Neural cell (in vitro differentiated cells): ENCODE measurements at regions not wholly inside any gene's neighbourhood (a gene's known extent, or its start where the extent isn't known, plus 50 kb on each side); places are given as distances from the start of the nearest gene placed in this dataset.

Source experiments
- H2AFZ ChIP-seq: fragments of 200-600, 300-800 bp; sonication (generic), shearing (Covaris generic); 2 replicates; pipeline ENCODE4 v1.6.0; 2014; ENCODE audit warnings: low read depth, mild to moderate bottlenecking, antibody characterized with exemption, low read length, moderate library complexity
- H3F3A ChIP-seq: fragments of 200-600 bp; shearing (Covaris generic); 2 replicates; pipeline ENCODE4 v1.6.1; 2016; ENCODE audit warnings: mild to moderate bottlenecking, moderate library complexity, mixed read lengths, antibody characterized with exemption, low read length; ENCODE audit not compliant: insufficient read depth, poor library complexity, severe bottlenecking
- H3K27ac ChIP-seq: fragments of 200-600, 300-800 bp; sonication (generic), shearing (Covaris generic); 2 replicates; pipeline ENCODE4 v1.5.1; 2014; ENCODE audit warnings: mild to moderate bottlenecking, low read length, moderate library complexity
- H3K27me3 ChIP-seq: fragments of 300-800, 200-600 bp; sonication (generic), shearing (Covaris generic); 2 replicates; pipeline ENCODE4 v1.6.0; 2014; ENCODE audit warnings: mild to moderate bottlenecking, low read depth, low read length, moderate library complexity; ENCODE audit not compliant: insufficient read depth
- H3K36me3 ChIP-seq: fragments of 300-800, 200-600 bp; sonication (generic), shearing (Covaris generic); 2 replicates; pipeline ENCODE4 v1.5.1; 2014; ENCODE audit warnings: mild to moderate bottlenecking, antibody characterized with exemption, low read length, moderate library complexity; ENCODE audit not compliant: insufficient read depth
- H3K4me2 ChIP-seq: fragments of 300-800, 200-600 bp; sonication (generic), shearing (Covaris generic); 2 replicates; pipeline ENCODE4 v1.6.0; 2014; ENCODE audit warnings: mild to moderate bottlenecking, low read length
- H3K4me3 ChIP-seq: fragments of 300-800, 200-600 bp; sonication (generic), shearing (Covaris generic); 2 replicates; pipeline ENCODE4 v1.5.1; 2014; ENCODE audit warnings: mild to moderate bottlenecking, low read length, moderate library complexity
- H3K79me2 ChIP-seq: fragments of 200-600 bp; shearing (Covaris generic); replicated peaks from 2 replicates; pipeline ENCODE4 v1.6.0; 2014; ENCODE audit warnings: mild to moderate bottlenecking, low read length, moderate library complexity; ENCODE audit not compliant: insufficient read depth
- H3K9ac ChIP-seq: fragments of 300-800, 200-600 bp; sonication (generic), shearing (Covaris generic); 2 replicates; pipeline ENCODE4 v1.6.1; 2016; ENCODE audit warnings: mild to moderate bottlenecking, low read length, mixed read lengths
- H3K9me2 ChIP-seq: fragments of 200-600 bp; shearing (Covaris generic); 2 replicates; pipeline ENCODE4 v1.6.1; 2016; ENCODE audit warnings: mild to moderate bottlenecking, low read length, mixed read lengths; ENCODE audit not compliant: insufficient read depth
- H3K9me3 ChIP-seq: fragments of 200-600, 300-800 bp; sonication (generic), shearing (Covaris generic); 2 replicates; pipeline ENCODE4 v1.6.1; 2016; ENCODE audit warnings: mild to moderate bottlenecking, mixed run types, low read length, moderate library complexity, mixed read lengths
- H4K20me1 ChIP-seq: fragments of 200-600 bp; shearing (Covaris generic); 2 replicates; pipeline ENCODE4 v1.6.1; 2016; ENCODE audit warnings: mild to moderate bottlenecking, mixed run types; ENCODE audit not compliant: insufficient read depth
- CTCF ChIP-seq: fragments of 450-650 bp; IDR thresholded peaks from 2 replicates; pipeline ENCODE4 v1.5.1; 2014; ENCODE audit warnings: antibody characterized with exemption, mild to moderate bottlenecking, moderate library complexity; ENCODE audit not compliant: poor library complexity, severe bottlenecking
- EP300 ChIP-seq: fragments of 450-650 bp; conservative IDR thresholded peaks from 2 replicates; pipeline ENCODE4 v1.6.1; 2014; ENCODE audit warnings: antibody characterized with exemption, mild to moderate bottlenecking, moderate library complexity; ENCODE audit not compliant: poor library complexity, severe bottlenecking
- EZH2 ChIP-seq: fragments of 200-600, 300-800 bp; shearing (Covaris generic), sonication (generic); IDR thresholded peaks from 2 replicates; pipeline ENCODE4 v1.6.1; 2014; ENCODE audit warnings: antibody characterized with exemption, low read length, borderline replicate concordance, mild to moderate bottlenecking; ENCODE audit not compliant: insufficient read depth, poor library complexity, severe bottlenecking
- MXI1 ChIP-seq: fragments of 450-650 bp; conservative IDR thresholded peaks from 2 replicates; pipeline ENCODE4 v1.6.1; 2014; ENCODE audit warnings: antibody characterized with exemption, mild to moderate bottlenecking; ENCODE audit not compliant: poor library complexity, severe bottlenecking
- POLR2AphosphoS5 ChIP-seq: IDR thresholded peaks from 2 replicates; pipeline ENCODE4 v1.6.1; 2012
- RAD21 ChIP-seq: fragments of 450-650 bp; conservative IDR thresholded peaks from 2 replicates; pipeline ENCODE4 v1.6.1; 2014; ENCODE audit warnings: antibody characterized with exemption, mild to moderate bottlenecking, moderate library complexity
- REST ChIP-seq: IDR thresholded peaks from 2 replicates; pipeline ENCODE4 v1.6.1; 2012; ENCODE audit warnings: borderline replicate concordance
- SMC3 ChIP-seq: fragments of 450-650 bp; conservative IDR thresholded peaks from 2 replicates; pipeline ENCODE4 v1.6.1; 2014; ENCODE audit warnings: antibody characterized with exemption, mild to moderate bottlenecking, moderate library complexity; ENCODE audit not compliant: poor library complexity
- TAF1 ChIP-seq: IDR thresholded peaks from 2 replicates; pipeline ENCODE4 v1.6.1; 2012; ENCODE audit warnings: low read depth

- Histone ChIP-seq H3K9me3 (no peaks in the 10 kb centered on the region), H3K9me2 (no peaks in the 10 kb centered on the region), H3K4me2 (no peak overlapping the region), H3K36me3 (no peaks in the 10 kb centered on the region), H2AFZ (no peak overlapping the region), H4K20me1 (no peaks in the 10 kb centered on the region), H3K27ac (no peak overlapping the region), H3K4me3 (no peak overlapping the region), H3K79me2 (no peaks in the 10 kb centered on the region), H3K9ac (no peak overlapping the region), H3K27me3 (no peaks in the 10 kb centered on the region), H3F3A (no peaks in the 10 kb centered on the region)
- TF ChIP-seq REST (no peak), RAD21 (no peak), MXI1 (no peak), EP300 (no peak), TAF1 (no peak), POLR2AphosphoS5 (no peak), EZH2 (no peak), SMC3 (no peak), CTCF (no peak)
Observed at GRCh38 chr14:62062645-62063044, 300.4 kb downstream of the SNAPC1 start.

- H3K9me2 ChIP-seq = no peaks in the 10 kb centered on the region
- H3K4me2 ChIP-seq = no peak overlapping the region
Observed at GRCh38 chr14:62064751-62065323, 302.6 kb downstream of the SNAPC1 start.

More at GRCh38 chr14:62064751-62065323, 302.6 kb downstream of the SNAPC1 start:
- no peak overlapping the region for H3K4me3 ChIP-seq
- no peak for TF ChIP-seq MXI1
- no peak for TF ChIP-seq RAD21
- TF ChIP-seq TAF1 = no peak
- TF ChIP-seq POLR2AphosphoS5 = no peak
- TF ChIP-seq REST = no peak
- TF ChIP-seq EZH2 = no peak
- TF ChIP-seq EP300 = no peak
- no peak for TF ChIP-seq CTCF
- TF ChIP-seq SMC3 = no peak
- no peaks in the 10 kb centered on the region for H3K36me3 ChIP-seq
- H3K27ac ChIP-seq = no peak overlapping the region
- H2AFZ ChIP-seq = no peak overlapping the region
- H4K20me1 ChIP-seq = no peaks in the 10 kb centered on the region
- H3K79me2 ChIP-seq = no peaks in the 10 kb centered on the region
- H3K27me3 ChIP-seq = no peaks in the 10 kb centered on the region
- no peak overlapping the region for H3K9ac ChIP-seq
- H3F3A ChIP-seq = no peaks in the 10 kb centered on the region
- no peaks in the 10 kb centered on the region for H3K9me3 ChIP-seq
